ENCODE measurements at regions not wholly inside any gene's neighbourhood (a gene's known extent, or its start where the extent isn't known, plus 50 kb on each side); places are given as distances from the start of the nearest gene placed in this dataset.

- FAIRE-seq = no peak
- TF ChIP-seq POLR2A (IDR thresholded peaks at IDR 0.05; ENCODE audit: low read depth, low read length) = no peak
- no peak for DNase-seq (ENCODE audit: insufficient read length, low spot score)
These were observed 102.1 kb upstream of the RASGEF1B start for GRCh38 chr4:81573840-81574239.

- TF ChIP-seq POLR2A (IDR thresholded peaks at IDR 0.05; ENCODE audit: low read depth, low read length) = no peak
- no peak for FAIRE-seq
- DNase-seq (ENCODE audit: insufficient read length, low spot score) = no peak
These were observed 100.7 kb upstream of the RASGEF1B start for GRCh38 chr4:81572402-81572801.

DNA sequence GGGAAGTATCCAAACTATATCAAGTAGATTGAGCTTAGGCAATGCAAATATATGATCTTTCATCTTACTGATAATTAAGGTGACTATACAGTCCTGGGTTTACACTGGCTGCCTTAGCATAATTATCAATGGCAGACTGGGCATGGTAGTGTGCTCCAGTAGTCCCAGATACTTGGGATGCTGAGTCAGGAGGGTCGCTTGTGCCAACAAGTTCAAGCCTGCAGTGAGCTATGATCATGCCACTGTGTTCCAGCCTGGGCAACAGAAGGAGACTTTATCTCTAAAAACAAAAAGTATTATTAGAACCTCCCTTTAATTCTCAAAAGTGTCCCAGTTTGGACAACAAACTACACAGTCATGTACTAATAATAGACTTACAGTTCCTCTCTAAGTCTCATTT lies 99.4 kb upstream of the RASGEF1B start:
- no peak for FAIRE-seq
- DNase-seq (ENCODE audit: insufficient read length, low spot score) = no peak
- TF ChIP-seq POLR2A (IDR thresholded peaks at IDR 0.05; ENCODE audit: low read depth, low read length) = no peak

- DNase-seq (ENCODE audit: insufficient read length, low spot score) (no peak), FAIRE-seq (no peak)
- TF ChIP-seq POLR2A (IDR thresholded peaks at IDR 0.05; ENCODE audit: low read depth, low read length) = no peak
These were observed 94.5 kb upstream of the RASGEF1B start for GRCh38 chr4:81566161-81566591.

DNA sequence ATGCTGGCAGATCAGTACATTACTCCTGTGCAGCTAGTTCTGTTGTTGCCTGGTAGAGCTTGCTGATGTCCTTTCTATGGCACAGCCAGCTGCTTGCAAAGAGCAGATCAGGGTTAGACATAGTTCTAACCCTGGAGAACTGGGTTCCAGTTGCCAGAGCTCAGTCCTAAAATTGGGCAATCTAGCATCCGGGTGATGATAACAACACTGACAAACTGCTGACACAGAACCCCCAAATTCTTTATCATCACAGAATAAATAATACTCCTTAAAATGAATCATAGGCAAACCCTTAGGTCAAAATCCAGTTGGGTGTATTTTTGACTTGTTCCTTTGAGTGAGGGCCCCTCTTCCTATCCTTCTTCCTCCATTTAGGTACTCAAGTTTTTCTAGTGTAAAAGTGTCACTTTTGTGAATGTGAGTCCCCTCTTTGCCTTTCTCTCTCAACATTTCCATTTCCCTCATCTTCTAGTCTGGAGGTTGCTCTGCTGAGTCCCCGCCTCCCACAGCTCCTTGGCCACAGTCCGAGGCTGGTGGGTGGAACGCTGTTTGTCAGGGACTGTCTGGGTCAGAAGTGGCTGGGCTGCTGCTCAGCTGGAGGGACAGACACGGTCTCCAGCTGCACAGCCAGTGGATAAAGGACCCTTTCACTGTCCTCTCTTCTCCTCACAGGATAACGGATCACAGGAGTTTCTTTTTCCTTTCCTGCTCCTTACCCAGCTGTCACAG lies 93.6 kb upstream of the RASGEF1B start:
- FAIRE-seq (no peak), DNase-seq (ENCODE audit: insufficient read length, low spot score) (no peak)
- TF ChIP-seq POLR2A (IDR thresholded peaks at IDR 0.05; ENCODE audit: low read depth, low read length) = no peak

- TF ChIP-seq POLR2A (IDR thresholded peaks at IDR 0.05; ENCODE audit: low read depth, low read length) = no peak
- DNase-seq (ENCODE audit: insufficient read length, low spot score) (no peak), FAIRE-seq (no peak)
These were observed 92.3 kb upstream of the RASGEF1B start for GRCh38 chr4:81564025-81564424.

DNA sequence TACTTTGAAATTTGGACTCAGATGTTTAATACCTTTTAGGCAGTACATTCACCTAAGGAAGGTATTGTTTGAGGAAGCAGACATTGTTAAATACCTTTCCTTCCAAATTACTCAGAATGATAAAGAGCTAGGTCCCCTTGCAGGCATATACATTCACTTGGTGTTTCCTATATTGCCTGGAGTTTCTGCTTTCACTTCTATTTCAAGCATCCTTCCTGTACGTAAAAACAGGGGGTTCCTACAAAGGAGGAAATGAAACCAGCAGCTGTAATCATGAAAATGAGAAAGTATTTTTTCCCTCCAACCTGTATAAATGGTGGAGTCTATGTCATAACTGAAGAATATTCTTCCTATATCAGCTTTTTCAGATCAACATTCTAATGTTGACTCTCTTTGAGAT lies 90.4 kb upstream of the RASGEF1B start:
- no peak for TF ChIP-seq POLR2A (IDR thresholded peaks at IDR 0.05; ENCODE audit: low read depth, low read length)
- FAIRE-seq (no peak), DNase-seq (ENCODE audit: insufficient read length, low spot score) (no peak)

GRCh38 chr4:81557306-81557705 lies 85.6 kb upstream of the RASGEF1B start:
- TF ChIP-seq POLR2A (IDR thresholded peaks at IDR 0.05; ENCODE audit: low read depth, low read length) = no peak
- no peak for FAIRE-seq

DNA sequence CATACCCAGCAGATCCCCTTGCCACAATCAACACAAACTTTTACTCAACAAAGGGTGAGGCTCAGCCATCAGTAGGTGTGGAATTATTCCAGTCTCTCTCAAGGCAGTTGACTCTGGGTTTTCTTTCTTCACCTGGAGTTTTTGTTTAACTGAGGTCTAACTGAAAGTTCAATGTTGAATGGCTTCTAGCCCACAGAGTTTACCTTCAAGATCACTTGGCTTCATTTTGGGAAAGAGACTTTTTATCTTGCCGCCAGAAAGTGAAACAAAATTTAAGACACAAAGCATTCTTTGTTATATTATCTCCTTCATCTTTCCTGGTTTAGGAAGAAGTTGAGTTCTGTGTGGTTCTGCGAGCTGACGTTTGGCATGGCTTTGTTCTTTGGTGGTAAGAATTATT lies 83.8 kb upstream of the RASGEF1B start:
- no peak for FAIRE-seq
- TF ChIP-seq POLR2A (IDR thresholded peaks at IDR 0.05; ENCODE audit: low read depth, low read length) = no peak
- no peak for DNase-seq (ENCODE audit: insufficient read length, low spot score)

More at GRCh38 chr4:81557306-81557705, 85.6 kb upstream of the RASGEF1B start:
- no peak for DNase-seq (ENCODE audit: insufficient read length, low spot score)

GRCh38 chr4:81552086-81552485 lies 80.4 kb upstream of the RASGEF1B start:
- no peak for TF ChIP-seq POLR2A (IDR thresholded peaks at IDR 0.05; ENCODE audit: low read depth, low read length)
- DNase-seq (ENCODE audit: insufficient read length, low spot score) (no peak), FAIRE-seq (no peak)

GRCh38 chr4:81550388-81550859 lies 78.7 kb upstream of the RASGEF1B start:
- FAIRE-seq (no peak), DNase-seq (ENCODE audit: insufficient read length, low spot score) (no peak)
- TF ChIP-seq POLR2A (IDR thresholded peaks at IDR 0.05; ENCODE audit: low read depth, low read length) = no peak

DNA sequence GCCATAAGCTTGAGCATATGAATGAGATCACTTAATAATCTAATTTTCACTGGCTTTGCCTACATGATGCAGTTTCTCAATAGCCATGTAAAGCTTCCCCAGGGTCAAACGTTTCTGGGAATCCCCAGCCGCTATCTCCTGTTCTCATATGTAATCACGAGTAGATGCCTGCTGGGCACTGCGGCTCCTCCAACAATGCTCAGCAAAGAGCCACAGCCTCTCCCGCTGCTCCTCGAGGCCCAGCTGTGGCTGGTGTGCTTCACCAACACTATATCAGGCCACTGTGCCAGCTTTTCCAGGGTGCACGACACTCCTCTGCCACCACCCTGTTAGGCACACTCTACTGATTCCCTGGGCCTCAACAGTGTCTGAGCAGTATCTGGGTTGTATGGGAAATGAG lies 78.3 kb upstream of the RASGEF1B start:
- no peak for FAIRE-seq

DNA sequence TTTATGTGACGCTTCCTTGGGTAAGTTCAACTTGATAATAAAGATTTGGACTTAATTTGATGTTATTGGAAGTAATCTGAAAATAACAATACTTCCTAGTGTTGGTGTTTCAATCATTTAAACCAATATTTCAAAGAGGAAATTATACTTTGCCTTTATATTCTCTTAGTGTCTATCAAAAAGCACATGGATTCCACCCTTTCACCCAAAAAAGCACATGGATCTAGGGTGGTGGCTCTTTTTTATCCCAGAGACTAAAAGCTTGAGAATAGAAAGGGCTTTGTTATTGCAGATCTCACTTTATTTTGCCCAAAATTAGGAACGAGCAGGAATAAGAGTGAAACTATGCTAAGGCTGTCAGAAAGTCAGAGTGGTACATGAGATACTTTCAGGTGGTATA lies 75.1 kb upstream of the RASGEF1B start:
- FAIRE-seq = no peak
- no peak for DNase-seq (ENCODE audit: insufficient read length, low spot score)
- TF ChIP-seq POLR2A (IDR thresholded peaks at IDR 0.05; ENCODE audit: low read depth, low read length) = no peak

More for the DNA sequence above, 78.3 kb upstream of the RASGEF1B start:
- DNase-seq (ENCODE audit: insufficient read length, low spot score) = no peak
- TF ChIP-seq POLR2A (IDR thresholded peaks at IDR 0.05; ENCODE audit: low read depth, low read length) = no peak

DNA sequence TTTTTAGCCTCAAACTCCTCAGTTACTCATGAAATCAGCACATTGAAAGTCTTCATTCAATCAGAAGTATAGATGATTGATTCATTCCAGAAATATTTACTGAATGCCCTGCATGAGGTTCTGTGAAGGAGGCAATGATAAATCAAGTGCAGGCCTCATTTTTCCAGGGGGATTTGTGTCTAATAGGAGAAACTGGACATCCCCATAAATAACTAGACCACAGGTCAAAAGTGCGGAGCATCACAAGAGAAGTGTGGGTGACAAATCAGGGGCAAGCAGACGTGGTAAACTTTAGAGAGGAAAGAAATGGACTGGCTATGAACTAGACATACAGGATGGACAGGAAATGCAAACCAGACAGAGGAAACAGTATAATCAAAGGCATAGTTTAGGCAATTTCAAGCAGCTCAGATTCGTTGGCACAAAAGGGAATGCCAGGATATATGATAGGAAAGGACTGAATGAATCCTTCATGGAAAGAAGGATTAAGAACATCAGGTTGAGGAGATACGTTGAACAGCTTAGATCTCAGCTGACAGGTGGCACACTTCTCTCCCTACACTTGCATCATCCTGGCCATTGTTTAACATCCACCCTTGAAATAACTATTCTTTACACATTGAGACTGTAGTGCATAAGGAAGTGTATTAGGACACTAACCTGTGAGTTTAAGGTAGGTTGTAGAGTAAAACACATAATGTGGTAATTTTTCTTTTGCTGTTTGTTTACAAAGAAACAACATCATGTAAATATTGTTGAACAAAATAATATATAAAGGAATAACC lies 69.6 kb upstream of the RASGEF1B start:
- no peak for TF ChIP-seq POLR2A (IDR thresholded peaks at IDR 0.05; ENCODE audit: low read depth, low read length)
- DNase-seq (ENCODE audit: insufficient read length, low spot score) (no peak), FAIRE-seq (no peak)

Data from H54 (cell line).